ENCODE measurements at regions not wholly inside any gene's neighbourhood (a gene's known extent, or its start where the extent isn't known, plus 50 kb on each side); places are given as distances from the start of the nearest gene placed in this dataset.

DNA sequence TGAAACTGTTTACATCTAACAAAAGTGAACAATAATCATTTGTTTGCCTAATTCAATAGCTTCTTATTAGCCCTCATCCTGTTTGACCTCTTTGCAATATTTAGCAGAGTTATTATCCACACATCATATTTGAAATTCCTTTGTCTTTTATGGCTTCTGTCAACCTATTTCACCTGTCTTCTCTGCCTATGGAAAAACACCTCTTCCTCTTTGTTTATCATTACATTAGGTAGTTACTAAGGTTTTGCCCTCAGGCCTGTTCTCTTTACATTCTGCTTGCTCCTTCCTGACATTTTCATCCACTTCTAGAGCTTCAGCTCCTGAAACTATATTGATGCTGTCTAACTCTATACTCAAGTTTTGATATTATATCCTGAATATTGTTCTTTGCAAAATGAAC lies 183.0 kb downstream of the SUCNR1 start:
- H2AFZ ChIP-seq (ENCODE audit: low read length) = no peak overlapping the region
- TF ChIP-seq, protein P1, sequence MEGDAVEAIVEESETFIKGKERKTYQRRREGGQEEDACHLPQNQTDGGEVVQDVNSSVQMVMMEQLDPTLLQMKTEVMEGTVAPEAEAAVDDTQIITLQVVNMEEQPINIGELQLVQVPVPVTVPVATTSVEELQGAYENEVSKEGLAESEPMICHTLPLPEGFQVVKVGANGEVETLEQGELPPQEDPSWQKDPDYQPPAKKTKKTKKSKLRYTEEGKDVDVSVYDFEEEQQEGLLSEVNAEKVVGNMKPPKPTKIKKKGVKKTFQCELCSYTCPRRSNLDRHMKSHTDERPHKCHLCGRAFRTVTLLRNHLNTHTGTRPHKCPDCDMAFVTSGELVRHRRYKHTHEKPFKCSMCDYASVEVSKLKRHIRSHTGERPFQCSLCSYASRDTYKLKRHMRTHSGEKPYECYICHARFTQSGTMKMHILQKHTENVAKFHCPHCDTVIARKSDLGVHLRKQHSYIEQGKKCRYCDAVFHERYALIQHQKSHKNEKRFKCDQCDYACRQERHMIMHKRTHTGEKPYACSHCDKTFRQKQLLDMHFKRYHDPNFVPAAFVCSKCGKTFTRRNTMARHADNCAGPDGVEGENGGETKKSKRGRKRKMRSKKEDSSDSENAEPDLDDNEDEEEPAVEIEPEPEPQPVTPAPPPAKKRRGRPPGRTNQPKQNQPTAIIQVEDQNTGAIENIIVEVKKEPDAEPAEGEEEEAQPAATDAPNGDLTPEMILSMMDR (IDR thresholded peaks at IDR 0.05; ENCODE audit: low read length) = no peak
- no peaks in the 10 kb centered on the region for H3K9me3 ChIP-seq (replicated peaks; ENCODE audit: insufficient read depth, low read length)
- H3K27me3 ChIP-seq (replicated peaks; ENCODE audit: insufficient read depth, low read length) = no peaks in the 10 kb centered on the region
- H3F3A ChIP-seq (ENCODE audit: insufficient read depth, low read length) = no peaks in the 10 kb centered on the region
- H3K79me2 ChIP-seq (ENCODE audit: low read length) = no peaks in the 10 kb centered on the region
- H3K27ac ChIP-seq (ENCODE audit: low read length) = no peak overlapping the region
- no peak overlapping the region for H3K4me2 ChIP-seq (ENCODE audit: low read depth, low read length)
- H3K9me2 ChIP-seq (replicated peaks; ENCODE audit: insufficient read depth, low read length) = no peaks in the 10 kb centered on the region
- no peak overlapping the region for H3K4me3 ChIP-seq (ENCODE audit: low read length)
- H3K36me3 ChIP-seq (replicated peaks; ENCODE audit: insufficient read depth, low read length) = no peaks in the 10 kb centered on the region
- no peak overlapping the region for H3K9ac ChIP-seq (ENCODE audit: low read length)
- no peaks in the 10 kb centered on the region for H4K20me1 ChIP-seq (ENCODE audit: insufficient read depth, low read length)
- H3K4me1 ChIP-seq (ENCODE audit: low read length) = no peaks in the 10 kb centered on the region
- DNase-seq = no peak

DNA sequence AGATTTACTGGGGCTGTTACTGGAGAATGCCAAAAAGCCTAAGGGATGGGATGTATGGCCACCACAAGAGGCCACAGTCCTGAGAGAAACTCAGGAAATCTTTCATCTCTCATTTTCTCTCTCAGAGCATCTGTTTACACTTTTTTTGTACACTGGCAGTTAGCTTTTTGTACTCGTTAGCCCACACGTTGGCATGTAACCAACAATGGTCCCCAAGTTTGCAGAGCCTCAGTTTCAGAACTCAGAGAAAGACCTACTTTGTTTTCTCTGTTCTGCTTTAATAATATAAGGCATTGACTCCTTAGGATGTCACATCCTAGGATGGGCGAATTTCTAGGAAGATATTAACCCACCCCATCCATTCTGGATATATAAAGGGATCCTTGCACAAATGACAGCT lies 183.5 kb downstream of the SUCNR1 start:
- H3K27me3 ChIP-seq (replicated peaks; ENCODE audit: insufficient read depth, low read length) = no peaks in the 10 kb centered on the region
- H3K27ac ChIP-seq (ENCODE audit: low read length) = no peak overlapping the region
- H3K9ac ChIP-seq (ENCODE audit: low read length) = no peak overlapping the region
- no peak for DNase-seq
- no peaks in the 10 kb centered on the region for H4K20me1 ChIP-seq (ENCODE audit: insufficient read depth, low read length)
- no peaks in the 10 kb centered on the region for H3K79me2 ChIP-seq (ENCODE audit: low read length)
- no peak overlapping the region for H3K4me2 ChIP-seq (ENCODE audit: low read depth, low read length)
- H3K4me1 ChIP-seq (ENCODE audit: low read length) = no peaks in the 10 kb centered on the region
- H2AFZ ChIP-seq (ENCODE audit: low read length) = no peak overlapping the region
- TF ChIP-seq EZH2 (optimal IDR thresholded peaks at IDR 0.05; ENCODE audit: low read depth, low read length) (no peak), EZH2phosphoT487 (IDR thresholded peaks at IDR 0.05; ENCODE audit: low read length) (no peak)
- TF ChIP-seq, protein P1 (IDR thresholded peaks at IDR 0.05; ENCODE audit: low read length) = no peak
- no peaks in the 10 kb centered on the region for H3K36me3 ChIP-seq (replicated peaks; ENCODE audit: insufficient read depth, low read length)
- H3K9me3 ChIP-seq (replicated peaks; ENCODE audit: insufficient read depth, low read length) = no peaks in the 10 kb centered on the region
- H3K4me3 ChIP-seq (ENCODE audit: low read length) = no peak overlapping the region
- H3K9me2 ChIP-seq (replicated peaks; ENCODE audit: insufficient read depth, low read length) = no peaks in the 10 kb centered on the region
- no peaks in the 10 kb centered on the region for H3F3A ChIP-seq (ENCODE audit: insufficient read depth, low read length)

DNA sequence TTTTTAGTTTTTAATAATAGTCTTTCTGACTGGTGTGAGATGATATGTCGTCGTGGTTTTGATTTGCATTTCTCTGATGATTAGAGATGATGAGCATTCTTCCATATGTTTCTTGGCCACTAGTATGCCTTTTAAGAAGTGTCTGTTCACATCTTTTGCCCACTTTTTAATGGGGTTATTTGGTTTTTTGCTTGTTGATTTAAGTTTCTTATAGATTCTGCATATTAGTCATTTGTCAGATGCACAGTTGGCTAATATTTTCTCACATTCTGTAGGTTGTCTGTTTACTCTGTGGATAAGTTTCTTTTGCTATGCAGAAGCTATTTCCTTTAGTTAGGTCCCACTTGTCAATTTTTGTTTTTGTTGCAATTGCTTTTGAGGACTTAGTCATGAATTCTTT lies 185.4 kb downstream of the SUCNR1 start:
- no peak overlapping the region for H3K9ac ChIP-seq (ENCODE audit: low read length)
- no peak overlapping the region for H3K4me2 ChIP-seq (ENCODE audit: low read depth, low read length)
- no peaks in the 10 kb centered on the region for H3K27me3 ChIP-seq (replicated peaks; ENCODE audit: insufficient read depth, low read length)
- H3K27ac ChIP-seq (ENCODE audit: low read length) = no peak overlapping the region
- no peak for DNase-seq
- H2AFZ ChIP-seq (ENCODE audit: low read length) = no peak overlapping the region
- H3K9me2 ChIP-seq (replicated peaks; ENCODE audit: insufficient read depth, low read length) = no peaks in the 10 kb centered on the region
- no peaks in the 10 kb centered on the region for H3F3A ChIP-seq (ENCODE audit: insufficient read depth, low read length)
- H3K4me1 ChIP-seq (ENCODE audit: low read length) = no peaks in the 10 kb centered on the region
- H3K36me3 ChIP-seq (replicated peaks; ENCODE audit: insufficient read depth, low read length) = no peaks in the 10 kb centered on the region
- TF ChIP-seq EZH2phosphoT487 (IDR thresholded peaks at IDR 0.05; ENCODE audit: low read length) (no peak), EZH2 (optimal IDR thresholded peaks at IDR 0.05; ENCODE audit: low read depth, low read length) (no peak)
- TF ChIP-seq, protein P1 (IDR thresholded peaks at IDR 0.05; ENCODE audit: low read length) = no peak
- H3K4me3 ChIP-seq (ENCODE audit: low read length) = no peak overlapping the region
- no peaks in the 10 kb centered on the region for H3K9me3 ChIP-seq (replicated peaks; ENCODE audit: insufficient read depth, low read length)
- H4K20me1 ChIP-seq (ENCODE audit: insufficient read depth, low read length) = no peaks in the 10 kb centered on the region
- H3K79me2 ChIP-seq (ENCODE audit: low read length) = no peaks in the 10 kb centered on the region

DNA sequence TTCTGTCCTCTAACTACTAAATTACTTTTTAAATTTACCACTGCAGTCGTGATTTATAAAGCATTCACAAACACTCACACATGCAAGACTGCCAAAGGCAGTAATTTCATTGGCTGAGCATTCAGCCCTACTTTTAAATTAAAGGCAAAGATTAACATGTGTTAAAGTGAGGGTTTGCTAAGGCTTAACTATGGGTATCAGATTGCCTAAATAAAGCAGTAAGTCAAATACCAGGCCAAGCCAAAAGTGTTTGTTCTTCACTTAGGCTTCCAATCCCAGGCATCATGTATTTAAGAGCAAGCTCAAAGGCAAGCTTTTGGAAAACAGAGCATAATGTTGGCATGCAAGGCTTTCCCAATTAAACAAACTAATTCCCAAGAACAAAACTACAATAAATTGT lies 187.3 kb downstream of the SUCNR1 start:
- H3K36me3 ChIP-seq (replicated peaks; ENCODE audit: insufficient read depth, low read length) = no peaks in the 10 kb centered on the region
- TF ChIP-seq, protein P1 (IDR thresholded peaks at IDR 0.05; ENCODE audit: low read length) = no peak
- no peak for TF ChIP-seq EZH2 (optimal IDR thresholded peaks at IDR 0.05; ENCODE audit: low read depth, low read length)
- TF ChIP-seq EZH2phosphoT487 (IDR thresholded peaks at IDR 0.05; ENCODE audit: low read length) = no peak
- H3K4me3 ChIP-seq (ENCODE audit: low read length) = no peak overlapping the region
- H3K9ac ChIP-seq (ENCODE audit: low read length) = no peak overlapping the region
- H3K4me2 ChIP-seq (ENCODE audit: low read depth, low read length) = no peak overlapping the region
- H4K20me1 ChIP-seq (ENCODE audit: insufficient read depth, low read length) = no peaks in the 10 kb centered on the region
- H3K4me1 ChIP-seq (ENCODE audit: low read length) = no peaks in the 10 kb centered on the region
- H2AFZ ChIP-seq (ENCODE audit: low read length) = no peak overlapping the region
- no peak overlapping the region for H3K27ac ChIP-seq (ENCODE audit: low read length)
- DNase-seq = no peak
- H3K27me3 ChIP-seq (replicated peaks; ENCODE audit: insufficient read depth, low read length) = no peaks in the 10 kb centered on the region
- H3K9me3 ChIP-seq (replicated peaks; ENCODE audit: insufficient read depth, low read length) = no peaks in the 10 kb centered on the region
- no peaks in the 10 kb centered on the region for H3F3A ChIP-seq (ENCODE audit: insufficient read depth, low read length)
- H3K9me2 ChIP-seq (replicated peaks; ENCODE audit: insufficient read depth, low read length) = no peaks in the 10 kb centered on the region
- H3K79me2 ChIP-seq (ENCODE audit: low read length) = no peaks in the 10 kb centered on the region

Data from MM.1S (cell line).